Loucy (cell line): ENCODE measurements at regions not wholly inside any gene's neighbourhood (a gene's known extent, or its start where the extent isn't known, plus 50 kb on each side); places are given as distances from the start of the nearest gene placed in this dataset.

Experiments used
- H2AFZ ChIP-seq: fragments of 200-600 bp; sonication (generic); 2 replicates; pipeline ENCODE4 v1.6.0; 2016; ENCODE audit warnings: antibody characterized with exemption, mild to moderate bottlenecking, low read length, moderate library complexity
- H3F3A ChIP-seq: fragments of 200-600 bp; 2 replicates; pipeline ENCODE4 v1.6.0; 2016; ENCODE audit warnings: antibody characterized with exemption, low read depth, mild to moderate bottlenecking
- H3K27me3 ChIP-seq: fragments of 200-600 bp; sonication (generic); 2 replicates; pipeline ENCODE4 v1.6.1; 2014; ENCODE audit warnings: low read length, mild to moderate bottlenecking; ENCODE audit not compliant: insufficient read depth, poor library complexity, severe bottlenecking
- H3K36me3 ChIP-seq: fragments of 200-600 bp; sonication (generic); 2 replicates; pipeline ENCODE4 v1.6.1; 2016; ENCODE audit warnings: low read length; ENCODE audit not compliant: insufficient read depth
- H3K4me1 ChIP-seq: fragments of 200-600 bp; sonication (generic); 2 replicates; pipeline ENCODE4 v1.5.1; 2014; ENCODE audit warnings: low read length, mild to moderate bottlenecking; ENCODE audit not compliant: insufficient read depth, poor library complexity, severe bottlenecking
- H3K4me2 ChIP-seq: fragments of 200-600 bp; sonication (generic); 2 replicates; pipeline ENCODE4 v1.6.0; 2014; ENCODE audit warnings: antibody characterized with exemption, low read length, low read depth, mild to moderate bottlenecking; ENCODE audit not compliant: poor library complexity, severe bottlenecking
- H3K4me3 ChIP-seq: fragments of 200-600 bp; sonication (generic); 2 replicates; pipeline ENCODE4 v1.5.1; 2014; ENCODE audit warnings: low read length, mild to moderate bottlenecking, mixed read lengths; ENCODE audit not compliant: poor library complexity, severe bottlenecking
- H3K79me2 ChIP-seq: fragments of 200-600 bp; sonication (generic); 2 replicates; pipeline ENCODE4 v1.6.1; 2014; ENCODE audit warnings: low read length; ENCODE audit not compliant: insufficient read depth
- H3K9ac ChIP-seq: fragments of 200-600 bp; sonication (generic); 2 replicates; pipeline ENCODE4 v1.6.0; 2014; ENCODE audit warnings: mild to moderate bottlenecking, low read depth, low read length, moderate library complexity; ENCODE audit not compliant: poor library complexity, severe bottlenecking
- H3K9me2 ChIP-seq: fragments of 200-600 bp; sonication (generic); replicated peaks from 2 replicates; pipeline ENCODE4 v1.6.1; 2016; ENCODE audit warnings: low read depth, low read length, mixed read lengths
- H3K9me3 ChIP-seq: fragments of 200-600 bp; sonication (generic); 2 replicates; pipeline ENCODE4 v1.6.1; 2014; ENCODE audit warnings: mild to moderate bottlenecking, antibody characterized with exemption, low read length, low read depth; ENCODE audit not compliant: insufficient read depth
- H4K20me1 ChIP-seq: fragments of 200-600 bp; sonication (generic); 2 replicates; pipeline ENCODE4 v1.6.0; 2014; ENCODE audit warnings: antibody characterized with exemption, low read length, mild to moderate bottlenecking; ENCODE audit not compliant: insufficient read depth, poor library complexity, severe bottlenecking
- CTCF ChIP-seq: fragments of 200-600 bp; sonication (generic); conservative IDR thresholded peaks from 2 replicates; pipeline ENCODE4 v1.5.1; 2014; ENCODE audit warnings: mild to moderate bottlenecking, antibody characterized with exemption, low read length
- EZH2phosphoT487 ChIP-seq: fragments of 200-600 bp; IDR thresholded peaks from 2 replicates; pipeline ENCODE4 v1.6.1; 2018; ENCODE audit warnings: antibody characterized with exemption, mild to moderate bottlenecking, moderate library complexity, borderline replicate concordance

- H3K79me2 ChIP-seq, result no peaks in the 10 kb centered on the region
- TF ChIP-seq EZH2phosphoT487 (no peak), CTCF (no peak)
- H2AFZ ChIP-seq, result no peak overlapping the region
- H3K9me2 ChIP-seq, result no peaks in the 10 kb centered on the region
- H3K4me3 ChIP-seq, result no peak overlapping the region
- no peaks in the 10 kb centered on the region for H4K20me1 ChIP-seq
- H3K4me2 ChIP-seq, result no peak overlapping the region
- no peaks in the 10 kb centered on the region for H3K36me3 ChIP-seq
- H3K4me1 ChIP-seq, result no peaks in the 10 kb centered on the region
- H3F3A ChIP-seq, result no peaks in the 10 kb centered on the region
- no peaks in the 10 kb centered on the region; the same call in 1 of the 2 replicates for H3K9me3 ChIP-seq
- H3K27me3 ChIP-seq, result no peaks in the 10 kb centered on the region
- no peak overlapping the region for H3K9ac ChIP-seq
Measured at GRCh38 chr10:131649617-131650016, 251.2 kb upstream of the PPP2R2D start.

- Histone ChIP-seq H3K9me3 (no peaks in the 10 kb centered on the region; the same call in 1 of the 2 replicates), H3K4me1 (no peaks in the 10 kb centered on the region), H3K79me2 (no peaks in the 10 kb centered on the region), H3K4me2 (no peak overlapping the region), H4K20me1 (no peaks in the 10 kb centered on the region), H2AFZ (no peak overlapping the region), H3K27me3 (no peaks in the 10 kb centered on the region), H3K9ac (no peak overlapping the region), H3K4me3 (no peak overlapping the region), H3K9me2 (no peaks in the 10 kb centered on the region), H3K36me3 (no peaks in the 10 kb centered on the region), H3F3A (no peaks in the 10 kb centered on the region)
- TF ChIP-seq CTCF (no peak), EZH2phosphoT487 (no peak)
Measured at GRCh38 chr10:131650169-131650705, 250.6 kb upstream of the PPP2R2D start.

GRCh38 chr10:131650771-131651673, 249.8 kb upstream of the PPP2R2D start:
- H3K4me1 ChIP-seq, result no peaks in the 10 kb centered on the region
- H3K9me2 ChIP-seq, result no peaks in the 10 kb centered on the region
- H3K4me3 ChIP-seq, result no peak overlapping the region
- peak overlapping the region; percentile 42 for H3K4me2 ChIP-seq
- H3K27me3 ChIP-seq, result no peaks in the 10 kb centered on the region
- H2AFZ ChIP-seq, result no peak overlapping the region
- TF ChIP-seq CTCF (no peak), EZH2phosphoT487 (no peak)
- no peak overlapping the region for H3K9ac ChIP-seq
- no peaks in the 10 kb centered on the region; the same call in 1 of the 2 replicates for H3K9me3 ChIP-seq
- no peaks in the 10 kb centered on the region for H3K36me3 ChIP-seq
- no peaks in the 10 kb centered on the region for H3K79me2 ChIP-seq
- H4K20me1 ChIP-seq, result no peaks in the 10 kb centered on the region
- H3F3A ChIP-seq, result no peaks in the 10 kb centered on the region
